Rectal smooth muscle tissue (tissue), 1 donor: ENCODE measurements at regions not wholly inside any gene's neighbourhood (a gene's known extent, or its start where the extent isn't known, plus 50 kb on each side); places are given as distances from the start of the nearest gene placed in this dataset.

Experiments
- H3K27ac ChIP-seq: one replicate; pipeline ENCODE4 v1.7.0; 2013; ENCODE audit warnings: low read depth, low read length, inconsistent platforms
- H3K27me3 ChIP-seq: one replicate; pipeline ENCODE4 v1.7.0; 2013; ENCODE audit warnings: low read length; ENCODE audit not compliant: control insufficient read depth, insufficient read depth
- H3K36me3 ChIP-seq: one replicate; pipeline ENCODE4 v1.7.0; 2013; ENCODE audit warnings: low read length; ENCODE audit not compliant: control insufficient read depth, insufficient read depth
- H3K4me1 ChIP-seq: one replicate; pipeline ENCODE4 v1.7.0; 2013; ENCODE audit warnings: low read length; ENCODE audit not compliant: control insufficient read depth, insufficient read depth
- H3K4me3 ChIP-seq: one replicate; pipeline ENCODE4 v1.7.0; 2013; ENCODE audit warnings: low read length
- H3K9ac ChIP-seq: one replicate; pipeline ENCODE4 v1.7.0; 2013; ENCODE audit warnings: low read length

- H3K4me1 ChIP-seq, result no peaks in the 10 kb centered on the region
- H3K9ac ChIP-seq, result no peak overlapping the region
- no peaks in the 10 kb centered on the region for H3K27me3 ChIP-seq
- no peaks in the 10 kb centered on the region for H3K36me3 ChIP-seq
- no peak overlapping the region for H3K4me3 ChIP-seq
- no peak overlapping the region for H3K27ac ChIP-seq
Measured at GRCh38 chr12:20264026-20264425, 104.3 kb upstream of the PDE3A start.

DNA sequence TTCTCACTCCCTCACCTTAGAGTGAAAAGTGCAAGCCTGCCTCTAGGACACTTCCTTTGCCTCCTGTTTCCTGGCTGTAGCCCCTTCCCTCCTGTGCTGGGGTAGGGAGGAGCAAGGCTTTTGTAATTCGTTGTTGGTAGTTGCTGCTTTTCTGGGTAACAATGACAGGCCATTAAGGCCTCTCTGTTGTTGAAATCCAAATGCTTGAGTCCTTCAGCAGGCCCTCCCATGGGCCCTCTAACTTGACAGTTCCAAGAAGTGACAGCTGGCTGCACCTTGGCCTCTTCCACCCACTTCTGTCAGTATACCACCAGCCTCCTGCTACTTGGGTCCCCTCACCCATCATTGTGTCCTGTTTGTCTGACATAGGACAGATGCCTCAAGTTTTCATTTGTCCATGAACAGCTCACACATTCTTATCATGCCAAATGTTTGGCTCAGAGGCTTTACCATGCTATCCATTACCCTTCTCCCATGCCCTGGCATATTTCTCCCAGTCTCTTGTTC, 103.7 kb upstream of the PDE3A start:
- Histone ChIP-seq H3K27me3 (no peaks in the 10 kb centered on the region), H3K27ac (no peak overlapping the region), H3K4me1 (peaks cover under 1% of the 10 kb centered on the region), H3K36me3 (no peaks in the 10 kb centered on the region), H3K4me3 (no peak overlapping the region), H3K9ac (no peak overlapping the region)

DNA sequence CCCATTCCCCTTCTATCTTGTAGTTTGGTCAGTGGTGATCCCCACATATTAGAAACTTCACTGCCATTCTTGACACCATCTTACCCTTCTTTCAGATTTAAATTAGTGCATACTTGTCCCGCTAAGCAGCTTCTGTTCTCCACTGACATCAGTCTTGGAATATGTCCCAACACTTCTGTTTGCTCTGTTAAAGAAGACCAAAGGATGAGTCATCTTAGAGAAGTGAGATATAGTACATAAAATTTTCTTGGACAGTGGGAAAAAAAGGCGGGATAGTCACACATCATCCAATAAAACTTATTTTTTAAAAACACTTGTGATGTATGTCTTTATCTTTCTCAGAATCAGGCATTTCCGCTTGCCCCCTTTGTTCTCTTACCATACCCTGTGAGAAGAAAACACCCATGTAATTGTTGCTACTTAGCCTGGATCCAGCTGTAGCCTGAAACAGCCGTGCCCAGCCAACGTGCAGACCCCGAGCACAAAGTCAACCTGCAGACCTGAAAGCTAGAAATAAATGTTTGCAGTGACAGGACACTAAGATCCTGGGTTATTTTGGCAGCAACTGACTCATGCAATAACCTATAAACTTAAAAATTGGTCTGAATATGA, 100.1 kb upstream of the PDE3A start:
- no peak overlapping the region for H3K4me3 ChIP-seq
- H3K4me1 ChIP-seq, result peaks cover 10% of the 10 kb centered on the region
- H3K27ac ChIP-seq, result no peak overlapping the region
- no peaks in the 10 kb centered on the region for H3K27me3 ChIP-seq
- H3K36me3 ChIP-seq, result no peaks in the 10 kb centered on the region
- H3K9ac ChIP-seq, result no peak overlapping the region

GRCh38 chr12:20268771-20269170, 99.6 kb upstream of the PDE3A start:
- Histone ChIP-seq H3K27ac (no peak overlapping the region), H3K27me3 (no peaks in the 10 kb centered on the region), H3K4me3 (no peak overlapping the region), H3K4me1 (peaks cover 11% of the 10 kb centered on the region), H3K36me3 (no peaks in the 10 kb centered on the region), H3K9ac (no peak overlapping the region)

DNA sequence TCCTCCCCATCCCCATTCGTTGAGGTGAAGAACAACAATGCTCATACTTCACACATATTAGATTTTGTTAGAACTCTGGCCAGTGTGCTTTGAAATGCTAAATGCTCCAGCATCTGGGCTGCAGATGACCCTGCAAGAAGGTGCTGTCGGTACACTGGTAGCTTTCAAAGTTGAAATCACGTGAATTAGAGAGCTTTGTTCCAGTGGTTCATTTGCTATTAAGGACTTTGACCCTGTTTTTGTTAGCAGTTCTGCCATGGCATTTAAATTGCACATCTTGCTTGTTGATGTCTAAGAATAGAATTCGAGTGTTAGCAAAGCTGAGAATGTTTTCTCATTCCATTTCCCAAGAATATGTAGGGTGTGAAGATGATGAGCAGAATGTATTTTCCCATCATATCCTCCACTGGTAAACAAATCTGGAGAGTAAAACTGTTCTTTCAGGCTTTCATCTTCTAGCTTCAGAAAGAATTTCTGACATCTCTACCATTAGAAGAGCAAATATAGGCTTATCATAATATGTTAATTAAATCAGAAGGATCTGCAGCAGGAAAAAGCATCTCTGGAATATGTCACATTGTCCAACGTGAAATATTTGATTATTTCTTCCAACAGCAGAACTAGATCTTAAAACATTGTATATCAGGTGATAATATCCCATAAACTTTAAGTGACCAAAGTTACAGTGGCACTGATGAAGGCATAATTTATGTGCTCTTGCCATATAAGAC, 98.8 kb upstream of the PDE3A start:
- H3K4me3 ChIP-seq, result no peak overlapping the region
- no peaks in the 10 kb centered on the region for H3K36me3 ChIP-seq
- H3K4me1 ChIP-seq, result peaks cover 15% of the 10 kb centered on the region
- no peak overlapping the region for H3K9ac ChIP-seq
- peak overlapping the region; percentile 33 for H3K27ac ChIP-seq
- no peaks in the 10 kb centered on the region for H3K27me3 ChIP-seq

GRCh38 chr12:20270557-20270956, 97.8 kb upstream of the PDE3A start:
- no peaks in the 10 kb centered on the region for H3K27me3 ChIP-seq
- peaks cover 15% of the 10 kb centered on the region for H3K4me1 ChIP-seq
- no peaks in the 10 kb centered on the region for H3K36me3 ChIP-seq
- no peak overlapping the region for H3K9ac ChIP-seq
- H3K27ac ChIP-seq, result no peak overlapping the region
- H3K4me3 ChIP-seq, result no peak overlapping the region

GRCh38 chr12:20272161-20272560, 96.2 kb upstream of the PDE3A start:
- H3K4me3 ChIP-seq, result no peak overlapping the region
- peaks cover 15% of the 10 kb centered on the region for H3K4me1 ChIP-seq
- no peaks in the 10 kb centered on the region for H3K27me3 ChIP-seq
- H3K36me3 ChIP-seq, result no peaks in the 10 kb centered on the region
- H3K27ac ChIP-seq, result no peak overlapping the region
- no peak overlapping the region for H3K9ac ChIP-seq

DNA sequence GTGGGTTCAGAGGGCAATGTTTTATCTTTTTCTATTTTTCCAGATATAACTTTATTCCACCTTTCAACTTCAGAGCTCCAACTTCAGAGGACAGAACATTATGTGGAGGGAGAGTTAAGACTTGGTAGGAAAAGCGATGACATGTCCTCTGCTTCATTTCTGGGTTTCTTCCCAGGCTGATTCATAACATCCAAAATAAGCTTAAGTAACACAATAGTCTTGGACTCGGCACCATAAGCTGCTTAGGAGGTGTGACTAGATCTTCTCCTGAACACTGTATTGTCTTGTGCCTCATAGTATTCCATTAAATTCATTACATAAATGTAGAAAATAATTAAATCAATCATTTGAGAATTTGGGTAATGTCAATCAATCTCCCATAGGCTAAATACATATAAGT, 95.5 kb upstream of the PDE3A start:
- no peak overlapping the region for H3K27ac ChIP-seq
- H3K36me3 ChIP-seq, result no peaks in the 10 kb centered on the region
- H3K27me3 ChIP-seq, result no peaks in the 10 kb centered on the region
- H3K9ac ChIP-seq, result no peak overlapping the region
- no peak overlapping the region for H3K4me3 ChIP-seq
- peaks cover 15% of the 10 kb centered on the region for H3K4me1 ChIP-seq

- Histone ChIP-seq H3K27me3 (no peaks in the 10 kb centered on the region), H3K27ac (peak overlapping the region; percentile 6), H3K4me3 (no peak overlapping the region), H3K4me1 (peaks cover 15% of the 10 kb centered on the region), H3K9ac (no peak overlapping the region), H3K36me3 (no peaks in the 10 kb centered on the region)
Measured at GRCh38 chr12:20274008-20274407, 94.3 kb upstream of the PDE3A start.

DNA sequence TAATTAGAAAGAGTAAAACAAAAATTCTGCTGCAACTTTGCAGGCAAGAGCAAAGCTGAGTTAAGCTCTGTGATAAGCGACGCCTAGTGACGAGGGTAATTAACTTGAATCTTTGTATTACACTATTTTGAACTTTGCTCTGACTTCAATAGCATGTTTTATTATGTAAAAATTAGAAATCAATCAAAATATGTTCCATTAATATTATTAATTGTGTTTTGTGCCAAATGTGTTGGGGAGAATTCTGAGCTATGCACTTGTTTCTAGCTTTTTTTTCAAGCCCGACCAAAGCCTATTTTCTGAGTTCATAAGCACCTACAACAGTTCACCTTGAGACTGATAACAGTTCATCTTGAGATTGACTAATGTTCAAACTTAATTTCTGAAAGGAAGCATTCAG, 90.1 kb upstream of the PDE3A start:
- Histone ChIP-seq H3K4me1 (peaks cover 5% of the 10 kb centered on the region), H3K4me3 (no peak overlapping the region), H3K27me3 (no peaks in the 10 kb centered on the region), H3K36me3 (no peaks in the 10 kb centered on the region), H3K27ac (no peak overlapping the region), H3K9ac (no peak overlapping the region)

DNA sequence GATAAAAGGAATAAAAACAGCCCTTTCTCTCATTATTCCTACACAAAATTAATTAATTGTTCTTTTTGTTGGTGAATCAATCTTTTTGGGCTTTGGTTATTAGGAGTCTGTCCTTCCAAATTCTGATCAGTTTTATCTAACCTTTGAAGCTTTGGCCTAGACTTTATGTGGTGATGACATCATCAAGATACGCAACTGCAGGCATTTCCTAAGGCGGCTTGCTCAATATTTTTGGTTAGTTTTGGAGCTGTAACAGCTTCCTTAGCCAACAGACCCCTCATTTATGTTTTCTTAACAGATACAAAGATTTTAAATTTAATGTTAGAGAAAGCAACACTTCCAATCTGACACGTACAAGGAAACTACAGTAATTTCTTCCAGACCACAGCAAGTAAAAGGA, 87.8 kb upstream of the PDE3A start:
- Histone ChIP-seq H3K9ac (no peak overlapping the region), H3K4me3 (no peak overlapping the region), H3K36me3 (no peaks in the 10 kb centered on the region), H3K27ac (no peak overlapping the region), H3K27me3 (no peaks in the 10 kb centered on the region), H3K4me1 (no peaks in the 10 kb centered on the region)

DNA sequence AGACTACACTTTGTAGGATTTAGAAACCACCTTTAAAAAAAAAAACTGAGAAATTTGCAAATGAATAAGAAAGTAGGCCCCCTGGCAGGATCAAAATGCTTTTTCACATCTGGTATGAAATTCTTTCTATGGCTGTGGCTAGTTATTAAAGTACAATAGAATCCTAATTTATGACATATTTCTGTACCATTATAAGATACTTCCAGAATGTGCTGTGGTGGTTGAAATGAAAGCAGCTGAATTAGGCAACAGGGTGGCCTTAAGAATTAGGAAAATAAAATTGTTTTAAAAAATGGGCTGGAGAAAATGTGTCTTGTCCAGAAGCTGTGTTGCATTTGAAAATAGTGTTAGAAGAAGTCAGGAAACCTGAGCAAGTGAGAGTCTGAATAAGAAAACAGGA, 85.9 kb upstream of the PDE3A start:
- Histone ChIP-seq H3K9ac (no peak overlapping the region), H3K4me3 (no peak overlapping the region), H3K27ac (no peak overlapping the region), H3K27me3 (no peaks in the 10 kb centered on the region), H3K4me1 (no peaks in the 10 kb centered on the region), H3K36me3 (no peaks in the 10 kb centered on the region)

DNA sequence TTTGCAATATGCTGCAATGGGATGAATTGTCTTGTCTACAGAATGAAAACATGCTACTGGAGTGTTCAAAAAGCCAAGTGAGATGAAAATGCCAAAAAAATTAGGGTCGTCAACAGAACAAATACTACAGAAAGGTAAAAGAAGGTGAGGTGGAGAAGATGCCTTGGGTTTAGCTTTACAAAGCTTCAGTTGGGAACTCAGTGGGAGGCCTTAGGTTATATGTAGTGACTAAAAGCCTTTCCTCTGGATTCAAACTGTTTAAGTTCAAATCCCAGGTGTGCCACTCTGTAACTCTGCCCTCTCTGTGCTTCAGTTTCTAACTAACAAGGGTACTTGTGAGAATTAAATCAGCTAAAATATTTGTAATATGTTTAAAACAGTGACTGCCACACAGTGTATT, 84.9 kb upstream of the PDE3A start:
- no peak overlapping the region for H3K27ac ChIP-seq
- no peaks in the 10 kb centered on the region for H3K36me3 ChIP-seq
- H3K4me1 ChIP-seq, result no peaks in the 10 kb centered on the region
- H3K9ac ChIP-seq, result no peak overlapping the region
- H3K4me3 ChIP-seq, result no peak overlapping the region
- H3K27me3 ChIP-seq, result no peaks in the 10 kb centered on the region
